Lower lobe of right lung (tissue), 2 donors: ENCODE measurements at regions not wholly inside any gene's neighbourhood (a gene's known extent, or its start where the extent isn't known, plus 50 kb on each side); places are given as distances from the start of the nearest gene placed in this dataset.

Experiments
- ATAC-seq, 2 donors: fragments of 200-7000 bp; cut with Tn5 transposase; one replicate each; pipeline ENCODE4 v1.9.1; 2020 to 2022; ENCODE audit warnings: mild to moderate bottlenecking in 2 of 2, moderate library complexity in 2 of 2
- DNase-seq: peaks from one replicate; pipeline ENCODE4 v3.0.0-alpha.2; 2020
- H3K27ac ChIP-seq: fragments of 200-600 bp; one replicate; pipeline ENCODE4 v1.8.0; 2022
- H3K27me3 ChIP-seq: fragments of 200-600 bp; one replicate; pipeline ENCODE4 v1.8.0; 2022; ENCODE audit warnings: low read depth
- H3K36me3 ChIP-seq: fragments of 200-600 bp; one replicate; pipeline ENCODE4 v1.8.0; 2022; ENCODE audit warnings: mild to moderate bottlenecking
- H3K4me1 ChIP-seq: fragments of 200-600 bp; one replicate; pipeline ENCODE4 v1.8.0; 2022
- H3K4me3 ChIP-seq: fragments of 200-600 bp; one replicate; pipeline ENCODE4 v1.8.0; 2022; ENCODE audit warnings: mild to moderate bottlenecking
- H3K9me3 ChIP-seq: fragments of 200-600 bp; one replicate; pipeline ENCODE4 v1.8.0; 2022
- CTCF ChIP-seq: fragments of 200-600 bp; IDR thresholded peaks from one replicate; pipeline ENCODE4 v1.8.0; 2022; ENCODE audit warnings: antibody characterized with exemption, mild to moderate bottlenecking
- intact Hi-C: fragments of 100-400 bp; cut with DNase I; formaldehyde crosslinking; loops from one replicate; pipeline ENCODE4 v1.11.0; 2022
- donor health status: DM: no; HTN: yes; CAD: no; lungs with severe emphysema.

- Histone ChIP-seq H3K9me3 (no peaks in the 10 kb centered on the region), H3K27ac (no peak overlapping the region), H3K27me3 (no peaks in the 10 kb centered on the region), H3K36me3 (no peaks in the 10 kb centered on the region), H3K4me1 (no peaks in the 10 kb centered on the region), H3K4me3 (no peak overlapping the region)
- no peak for TF ChIP-seq CTCF
- intact Hi-C loops: no loop called here
- no peak for DNase-seq
- ATAC-seq: no peak
Measured at GRCh38 chr7:114755856-114756255, 166.0 kb upstream of the MDFIC start.

GRCh38 chr7:114758661-114759227 lies 163.2 kb upstream of the MDFIC start:
- TF ChIP-seq CTCF: no peak
- Histone ChIP-seq H3K36me3 (no peaks in the 10 kb centered on the region), H3K27me3 (no peaks in the 10 kb centered on the region), H3K4me1 (no peaks in the 10 kb centered on the region), H3K27ac (no peak overlapping the region), H3K9me3 (no peaks in the 10 kb centered on the region), H3K4me3 (no peak overlapping the region)
- intact Hi-C loops: no loop called here
- DNase-seq (no peak), ATAC-seq (no peak)

GRCh38 chr7:114759347-114760062 lies 162.4 kb upstream of the MDFIC start:
- no peak for TF ChIP-seq CTCF
- intact Hi-C loops: no loop called here
- H3K4me1 ChIP-seq: no peaks in the 10 kb centered on the region
- no peak overlapping the region for H3K27ac ChIP-seq
- H3K27me3 ChIP-seq: no peaks in the 10 kb centered on the region
- no peaks in the 10 kb centered on the region for H3K36me3 ChIP-seq
- DNase-seq: no peak
- no peaks in the 10 kb centered on the region for H3K9me3 ChIP-seq
- no peak for ATAC-seq
- H3K4me3 ChIP-seq: no peak overlapping the region

GRCh38 chr7:114760477-114760876 lies 161.4 kb upstream of the MDFIC start:
- H3K27ac ChIP-seq: no peak overlapping the region
- intact Hi-C loops: no loop called here
- ATAC-seq (no peak), DNase-seq (no peak)
- no peak for TF ChIP-seq CTCF
- H3K9me3 ChIP-seq: no peaks in the 10 kb centered on the region
- H3K27me3 ChIP-seq: no peaks in the 10 kb centered on the region
- H3K4me3 ChIP-seq: no peak overlapping the region
- no peaks in the 10 kb centered on the region for H3K36me3 ChIP-seq
- no peaks in the 10 kb centered on the region for H3K4me1 ChIP-seq

- no peak for TF ChIP-seq CTCF
- intact Hi-C loops: no loop called here
Measured at GRCh38 chr7:114761973-114762372, 159.9 kb upstream of the MDFIC start.

More at GRCh38 chr7:114761973-114762372, 159.9 kb upstream of the MDFIC start:
- Histone ChIP-seq H3K9me3 (no peaks in the 10 kb centered on the region), H3K4me1 (no peaks in the 10 kb centered on the region), H3K27me3 (no peaks in the 10 kb centered on the region), H3K4me3 (no peak overlapping the region), H3K36me3 (no peaks in the 10 kb centered on the region), H3K27ac (no peak overlapping the region)
- no peak for ATAC-seq
- no peak for DNase-seq
